ENCODE measurements at regions not wholly inside any gene's neighbourhood (a gene's known extent, or its start where the extent isn't known, plus 50 kb on each side); places are given as distances from the start of the nearest gene placed in this dataset.

GRCh38 chr2:133968446-133968845 lies 285.4 kb upstream of the MGAT5 start:
- no peak for TF ChIP-seq CTCF (IDR thresholded peaks at IDR 0.05 in 2 of 3, conservative IDR thresholded peaks at IDR 0.05 in 1 of 3; ENCODE audit: borderline replicate concordance in 1 of 3, insufficient read depth in 1 of 3, low read depth in 2 of 3, low read length in 2 of 3)
- TF ChIP-seq TCF7L2 (IDR thresholded peaks at IDR 0.05; ENCODE audit: borderline replicate concordance, extremely low read depth, insufficient read depth, insufficient read length) = no peak
- no peak for TF ChIP-seq EZH2 (IDR thresholded peaks at IDR 0.05)
- no peak for TF ChIP-seq POLR2AphosphoS5 (IDR thresholded peaks at IDR 0.05; ENCODE audit: low read depth, low read length)
- no peak for TF ChIP-seq POLR2A (IDR thresholded peaks at IDR 0.05; ENCODE audit: borderline replicate concordance, extremely low read depth, insufficient read depth, insufficient read length)
- TF ChIP-seq MAX (IDR thresholded peaks at IDR 0.05) = no peak
